ENCODE measurements at regions not wholly inside any gene's neighbourhood (a gene's known extent, or its start where the extent isn't known, plus 50 kb on each side); places are given as distances from the start of the nearest gene placed in this dataset.

DNA sequence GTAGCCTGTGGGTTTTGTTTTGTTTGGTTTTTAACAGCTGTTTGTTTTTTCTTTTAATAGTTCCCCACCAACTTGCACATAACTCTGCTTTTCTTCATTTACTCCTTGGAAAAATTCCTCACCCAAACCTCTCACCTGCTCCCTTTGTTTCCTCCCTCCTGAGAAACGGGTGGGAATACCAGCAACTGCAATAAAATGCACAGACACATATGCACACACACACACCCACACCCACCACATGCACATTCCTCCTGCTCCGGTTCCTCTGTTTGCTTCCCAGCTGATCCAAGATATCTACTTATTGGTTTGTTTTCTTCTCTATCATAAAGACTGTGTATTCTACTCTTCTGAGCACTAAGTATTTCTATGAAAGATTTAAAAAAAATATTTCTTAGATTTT is 161.1 kb upstream of the EPHA7 start:
- Histone ChIP-seq H3K4me1 (peaks cover 0 to 6% (median 0%) of the 10 kb centered on the region in 10 experiments; a peak in 1 of 20 replicates), H3K27ac (no peak overlapping the region), H3K4me3 (no peak overlapping the region), H4K20me1 (no peaks in the 10 kb centered on the region), H3K36me3 (no peaks in the 10 kb centered on the region), H3K9ac (no peak overlapping the region), H3K4me2 (no peak overlapping the region), H3K9me3 (replicated peaks in 1 of 11) (no peaks in the 10 kb centered on the region), H3K27me3 (no peaks in the 10 kb centered on the region)
- TF ChIP-seq Cebpa-rat (IDR thresholded peaks at IDR 0.05), result no peak

DNA sequence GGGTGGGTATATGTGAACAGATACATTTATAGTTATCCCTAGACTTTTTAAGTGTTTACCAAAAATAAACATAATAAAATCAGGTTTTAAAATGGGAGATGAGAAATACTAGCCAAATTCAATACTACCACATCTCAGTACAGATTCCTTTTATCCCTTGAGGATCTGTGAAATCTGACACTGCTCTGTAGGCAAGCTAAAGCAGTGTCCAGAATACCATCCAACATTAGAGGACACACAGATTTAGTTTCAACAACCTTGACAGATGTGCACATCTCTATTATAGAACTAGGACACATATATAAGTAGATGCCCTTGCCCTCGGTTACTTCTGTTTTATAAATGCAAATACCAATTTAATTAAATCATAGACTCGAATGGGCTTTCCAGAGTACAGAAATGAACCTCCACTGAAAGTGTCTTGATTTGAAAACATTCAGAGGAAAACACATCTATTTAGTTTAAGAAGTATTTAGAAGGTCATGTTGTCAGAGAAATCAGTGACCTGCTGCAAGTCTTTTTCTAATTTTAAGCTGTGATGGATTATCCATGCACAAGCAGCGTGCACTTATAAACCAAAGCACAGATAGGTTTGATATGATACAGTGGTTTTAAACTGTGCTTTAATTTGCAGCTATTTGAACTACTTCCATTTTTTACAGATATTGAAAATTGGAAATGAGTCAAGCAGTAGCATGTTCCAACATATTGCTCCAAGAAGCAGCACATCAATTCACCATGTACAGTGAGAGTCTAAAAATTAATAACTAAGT is 156.3 kb upstream of the EPHA7 start:
- no peaks in the 10 kb centered on the region for H3K4me1 ChIP-seq
- no peaks in the 10 kb centered on the region for H4K20me1 ChIP-seq
- H3K27me3 ChIP-seq, result no peaks in the 10 kb centered on the region
- H3K9me3 ChIP-seq (replicated peaks in 1 of 11), result no peaks in the 10 kb centered on the region
- TF ChIP-seq Cebpa-rat (IDR thresholded peaks at IDR 0.05), result no peak
- no peak overlapping the region for H3K27ac ChIP-seq
- no peak overlapping the region for H3K4me2 ChIP-seq
- H3K36me3 ChIP-seq, result no peaks in the 10 kb centered on the region
- no peak overlapping the region for H3K9ac ChIP-seq
- no peak overlapping the region for H3K4me3 ChIP-seq

DNA sequence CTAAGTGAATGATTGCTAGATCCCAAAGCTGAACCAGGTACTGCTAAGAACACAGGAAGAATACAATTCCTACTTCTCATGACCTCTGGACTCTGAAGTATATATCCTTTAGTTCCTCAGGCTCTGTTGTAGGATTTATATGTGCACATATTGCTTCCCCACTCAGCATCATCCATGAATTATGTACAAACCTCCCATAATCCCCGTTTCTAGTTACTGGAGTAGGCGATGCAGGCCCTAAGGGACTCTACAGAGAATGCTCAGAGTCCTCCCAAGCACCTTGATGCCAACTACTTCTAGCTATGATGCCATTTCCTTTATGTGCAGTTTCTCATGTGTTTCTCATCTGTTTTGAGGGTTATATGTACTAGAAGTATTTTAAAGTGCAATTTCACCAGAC is 154.9 kb upstream of the EPHA7 start:
- H3K4me1 ChIP-seq, result no peaks in the 10 kb centered on the region
- no peak overlapping the region for H3K4me2 ChIP-seq
- H3K9me3 ChIP-seq (replicated peaks in 1 of 11), result no peaks in the 10 kb centered on the region
- no peak overlapping the region for H3K27ac ChIP-seq
- no peaks in the 10 kb centered on the region for H3K27me3 ChIP-seq
- no peaks in the 10 kb centered on the region for H3K36me3 ChIP-seq
- no peaks in the 10 kb centered on the region for H4K20me1 ChIP-seq
- H3K9ac ChIP-seq, result no peak overlapping the region
- H3K4me3 ChIP-seq, result no peak overlapping the region
- no peak for TF ChIP-seq Cebpa-rat (IDR thresholded peaks at IDR 0.05)

DNA sequence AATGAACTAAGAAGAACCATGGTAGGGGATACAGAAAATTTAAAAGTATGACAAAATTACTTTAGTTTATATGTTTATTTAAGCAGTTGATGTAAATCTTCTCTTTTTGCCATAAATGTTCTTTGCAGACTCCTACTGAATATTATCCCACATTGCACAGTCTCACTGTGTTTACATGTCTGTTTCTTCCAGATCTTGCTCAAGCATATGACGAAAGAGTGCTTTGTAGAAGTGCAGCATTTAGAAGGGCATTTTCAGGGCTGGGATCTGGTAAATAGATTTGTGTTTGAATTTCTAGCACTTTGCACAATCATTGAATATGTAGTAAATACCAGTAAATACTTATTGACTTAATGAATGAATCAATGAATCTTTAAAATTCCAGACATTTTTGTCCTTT is 152.0 kb upstream of the EPHA7 start:
- Histone ChIP-seq H3K27me3 (no peaks in the 10 kb centered on the region), H3K4me3 (no peak overlapping the region), H3K4me2 (no peak overlapping the region), H3K27ac (no peak overlapping the region), H3K36me3 (no peaks in the 10 kb centered on the region), H4K20me1 (no peaks in the 10 kb centered on the region), H3K4me1 (no peaks in the 10 kb centered on the region), H3K9me3 (replicated peaks in 1 of 11) (no peaks in the 10 kb centered on the region), H3K9ac (no peak overlapping the region)
- no peak for TF ChIP-seq Cebpa-rat (IDR thresholded peaks at IDR 0.05)

DNA sequence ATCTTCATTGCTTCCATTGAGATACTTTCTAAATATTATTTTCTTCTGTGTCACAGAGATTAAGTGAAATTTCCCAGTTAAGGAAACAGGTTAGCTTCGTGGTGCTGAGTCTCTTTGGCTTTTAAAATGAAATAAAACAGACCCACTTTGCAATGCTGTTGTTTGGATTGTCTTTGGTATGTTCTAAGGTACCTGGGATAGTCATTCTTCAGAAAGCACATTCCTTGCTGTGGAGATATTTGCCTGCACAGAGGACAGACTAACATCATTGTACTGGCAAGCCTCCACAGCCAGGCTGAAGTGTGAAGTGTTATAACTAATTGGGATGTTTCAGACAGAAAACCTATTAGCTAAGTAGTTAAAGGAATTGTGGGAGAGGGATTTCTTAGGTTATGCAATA is 148.8 kb upstream of the EPHA7 start:
- Histone ChIP-seq H3K27me3 (no peaks in the 10 kb centered on the region), H3K36me3 (no peaks in the 10 kb centered on the region), H3K4me2 (no peak overlapping the region), H3K9ac (no peak overlapping the region), H4K20me1 (no peaks in the 10 kb centered on the region), H3K9me3 (replicated peaks in 1 of 11) (no peaks in the 10 kb centered on the region), H3K4me1 (no peaks in the 10 kb centered on the region), H3K4me3 (no peak overlapping the region), H3K27ac (no peak overlapping the region)
- no peak for TF ChIP-seq Cebpa-rat (IDR thresholded peaks at IDR 0.05)

DNA sequence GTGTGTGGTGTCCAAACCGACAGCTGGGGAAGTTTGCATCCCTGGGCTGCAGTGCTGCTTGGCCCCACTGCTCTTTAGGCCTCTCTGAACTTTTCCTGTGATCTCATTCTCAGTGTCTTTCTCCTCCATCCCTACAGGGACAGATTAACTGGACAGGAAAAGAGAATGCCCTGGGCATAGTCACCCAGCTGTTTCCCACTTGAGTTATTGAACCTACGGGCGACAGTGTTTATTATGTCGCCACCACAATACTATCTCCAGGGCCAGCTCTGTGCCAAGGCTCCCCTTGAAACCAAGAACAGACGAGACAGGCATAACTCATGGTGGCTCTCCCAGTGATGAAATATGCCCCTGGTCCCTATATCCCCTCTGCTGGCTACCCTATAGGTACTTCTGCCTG is 147.8 kb upstream of the EPHA7 start:
- Histone ChIP-seq H4K20me1 (no peaks in the 10 kb centered on the region), H3K4me2 (no peak overlapping the region), H3K36me3 (no peaks in the 10 kb centered on the region), H3K9ac (no peak overlapping the region), H3K9me3 (replicated peaks in 1 of 11) (no peaks in the 10 kb centered on the region), H3K27me3 (no peaks in the 10 kb centered on the region), H3K4me1 (no peaks in the 10 kb centered on the region), H3K4me3 (no peak overlapping the region), H3K27ac (no peak overlapping the region)
- no peak for TF ChIP-seq Cebpa-rat (IDR thresholded peaks at IDR 0.05)

DNA sequence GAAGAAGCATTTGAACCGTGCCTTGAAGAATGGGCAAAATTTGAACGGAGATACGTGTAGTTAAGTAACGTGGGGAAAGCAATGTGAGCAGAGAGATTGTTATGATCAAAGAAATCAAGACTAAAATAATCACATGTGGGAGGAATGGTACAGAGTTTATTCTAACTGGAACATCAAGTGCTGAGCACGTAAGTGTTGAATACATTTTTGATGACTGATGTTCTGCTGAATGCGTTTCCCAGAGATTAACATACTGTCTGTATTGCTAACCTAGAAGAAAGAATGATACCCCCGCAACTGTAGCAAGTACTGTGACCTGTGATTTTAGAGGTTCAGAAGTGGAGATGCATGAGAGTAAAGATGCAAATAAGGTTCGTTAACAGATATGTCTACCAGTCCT is 146.9 kb upstream of the EPHA7 start:
- TF ChIP-seq Cebpa-rat (IDR thresholded peaks at IDR 0.05), result no peak
- no peak overlapping the region for H3K27ac ChIP-seq
- H3K36me3 ChIP-seq, result no peaks in the 10 kb centered on the region
- no peaks in the 10 kb centered on the region for H3K27me3 ChIP-seq
- H3K4me3 ChIP-seq, result no peak overlapping the region
- no peaks in the 10 kb centered on the region for H3K4me1 ChIP-seq
- H4K20me1 ChIP-seq, result no peaks in the 10 kb centered on the region
- no peak overlapping the region for H3K9ac ChIP-seq
- H3K9me3 ChIP-seq (replicated peaks in 1 of 11), result no peaks in the 10 kb centered on the region
- H3K4me2 ChIP-seq, result no peak overlapping the region

DNA sequence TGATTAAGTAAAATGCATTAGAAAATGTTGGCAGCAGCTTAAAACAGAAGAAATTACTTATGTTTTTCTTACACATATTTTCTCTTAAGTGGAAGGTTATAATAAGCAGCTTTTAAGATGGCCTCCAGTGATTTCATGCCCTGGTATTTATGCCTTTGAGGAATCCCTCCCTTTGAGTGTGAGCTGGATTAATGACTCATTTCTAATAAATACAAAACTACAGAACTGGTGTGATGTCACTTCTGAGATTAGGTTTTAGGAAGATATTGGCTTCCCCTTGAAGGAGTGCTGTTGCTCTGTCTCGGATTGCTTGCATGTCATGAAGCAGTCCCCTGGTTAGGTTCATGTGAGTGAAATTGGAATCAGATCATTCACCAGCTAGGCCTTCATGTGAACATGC is 143.2 kb upstream of the EPHA7 start:
- TF ChIP-seq Cebpa-rat (IDR thresholded peaks at IDR 0.05), result no peak
- Histone ChIP-seq H3K36me3 (no peaks in the 10 kb centered on the region), H4K20me1 (no peaks in the 10 kb centered on the region), H3K4me2 (no peak overlapping the region), H3K27me3 (no peaks in the 10 kb centered on the region), H3K9ac (no peak overlapping the region), H3K27ac (no peak overlapping the region), H3K4me3 (no peak overlapping the region), H3K9me3 (replicated peaks in 1 of 11) (no peaks in the 10 kb centered on the region), H3K4me1 (no peaks in the 10 kb centered on the region)

DNA sequence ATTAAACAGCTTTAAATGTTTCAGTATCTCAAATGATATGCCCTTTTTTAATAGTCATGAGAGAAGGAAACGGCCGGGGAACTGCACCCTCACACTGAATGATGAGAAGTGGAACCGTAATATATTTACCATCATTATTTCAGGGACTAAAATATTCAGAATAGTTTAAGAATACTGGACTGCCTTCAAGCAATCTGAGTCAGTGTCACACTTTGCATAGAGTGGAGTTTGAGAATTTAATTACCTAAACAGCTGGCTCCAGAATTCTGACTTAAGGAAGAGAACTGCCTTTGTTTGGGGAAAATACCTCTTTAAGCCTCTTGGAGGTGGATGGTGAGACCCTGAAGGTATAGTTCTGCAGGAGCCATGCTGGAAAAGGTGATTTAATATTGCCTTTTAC is 135.9 kb upstream of the EPHA7 start:
- no peak overlapping the region for H3K4me3 ChIP-seq
- peaks cover 0 to 9% (median 4%) of the 10 kb centered on the region in 10 experiments; a peak in 8 of 20 replicates for H3K4me1 ChIP-seq
- no peaks in the 10 kb centered on the region for H3K9me3 ChIP-seq (replicated peaks in 1 of 11)
- no peak for TF ChIP-seq Cebpa-rat (IDR thresholded peaks at IDR 0.05)
- no peaks in the 10 kb centered on the region for H3K36me3 ChIP-seq
- H3K4me2 ChIP-seq, result no peak overlapping the region
- H3K27ac ChIP-seq, result no peak overlapping the region
- H4K20me1 ChIP-seq, result no peaks in the 10 kb centered on the region
- no peaks in the 10 kb centered on the region for H3K27me3 ChIP-seq
- no peak overlapping the region for H3K9ac ChIP-seq

DNA sequence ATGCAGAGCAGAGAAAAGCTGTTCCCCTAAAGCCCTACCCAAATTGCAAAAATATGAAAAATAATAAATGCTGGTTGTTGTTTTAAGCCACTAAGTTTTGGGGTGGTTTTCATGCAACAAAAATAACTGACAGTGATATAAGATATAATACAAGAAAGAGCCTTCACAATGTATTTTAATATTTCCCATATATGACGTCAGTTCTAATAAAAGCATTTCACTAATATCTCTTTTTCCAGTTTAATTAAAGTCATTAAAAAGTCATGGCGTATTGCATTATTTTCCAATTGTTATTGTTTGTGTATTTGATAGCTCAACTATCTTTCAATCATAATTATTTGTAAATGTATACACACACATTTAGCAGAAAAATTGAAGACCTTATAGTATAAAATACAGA is 134.7 kb upstream of the EPHA7 start:
- no peaks in the 10 kb centered on the region for H4K20me1 ChIP-seq
- no peak overlapping the region for H3K4me3 ChIP-seq
- H3K27ac ChIP-seq, result no peak overlapping the region
- H3K4me1 ChIP-seq, result peaks cover 0 to 10% (median 5%) of the 10 kb centered on the region in 10 experiments; a peak in 8 of 20 replicates
- H3K4me2 ChIP-seq, result no peak overlapping the region
- TF ChIP-seq Cebpa-rat (IDR thresholded peaks at IDR 0.05), result no peak
- no peaks in the 10 kb centered on the region for H3K36me3 ChIP-seq
- no peaks in the 10 kb centered on the region for H3K27me3 ChIP-seq
- no peak overlapping the region for H3K9ac ChIP-seq
- H3K9me3 ChIP-seq (replicated peaks in 1 of 11), result no peaks in the 10 kb centered on the region
